Esophagus muscularis mucosa (tissue), 4 donors: ENCODE measurements at regions not wholly inside any gene's neighbourhood (a gene's known extent, or its start where the extent isn't known, plus 50 kb on each side); places are given as distances from the start of the nearest gene placed in this dataset.

ENCODE experiments used
- EP300 ChIP-seq: sonication (generic); formaldehyde crosslinking; IDR thresholded peaks from one replicate; pipeline ENCODE4 v1.6.1; 2017; ENCODE audit warnings: antibody characterized with exemption
- POLR2A ChIP-seq: fragments of 450-650 bp; IDR thresholded peaks from one replicate; pipeline ENCODE4 v1.6.1; 2017; ENCODE audit warnings: antibody characterized with exemption, moderate library complexity, mild to moderate bottlenecking, low read depth
- POLR2AphosphoS5 ChIP-seq, 2 donors: sonication (generic); formaldehyde crosslinking; IDR thresholded peaks; one replicate each; pipeline ENCODE4 v1.6.1; 2017; ENCODE audit warnings: antibody characterized with exemption in 2 of 2
- TF ChIP-seq, protein P1 (sequence below), 3 experiments: fragments of 200-600 bp in 2 of 3; fragments of 450-650 bp in 1 of 3; sonication (generic) in 2 of 3; IDR thresholded peaks; one replicate each; pipeline ENCODE4 v1.5.1; 2017 to 2019; ENCODE audit warnings: antibody characterized with exemption in 3 of 3, mild to moderate bottlenecking in 2 of 3, moderate library complexity in 1 of 3

DNA sequence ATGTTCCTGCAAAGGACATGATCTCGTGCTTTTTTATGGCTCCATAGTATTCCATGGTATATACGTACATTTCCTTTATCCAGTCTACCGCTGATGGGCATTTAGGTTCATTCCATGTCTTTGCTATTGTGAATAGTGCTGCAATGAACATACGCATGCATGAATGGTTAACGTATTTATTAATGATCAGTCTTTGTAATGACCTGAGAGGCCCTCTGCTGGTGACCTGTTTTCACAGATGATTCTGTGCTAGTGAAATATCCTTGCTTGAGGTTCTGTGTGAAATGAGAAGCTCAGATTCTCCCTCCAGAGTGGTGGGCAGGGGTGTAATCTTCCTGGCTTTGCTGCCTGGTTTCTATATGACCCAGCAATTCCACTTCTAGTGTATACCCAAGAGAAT, 160.2 kb upstream of the RASGRP1 start:
- TF ChIP-seq POLR2AphosphoS5 (IDR thresholded peaks at IDR 0.05) = no peak
- TF ChIP-seq, protein P1, sequence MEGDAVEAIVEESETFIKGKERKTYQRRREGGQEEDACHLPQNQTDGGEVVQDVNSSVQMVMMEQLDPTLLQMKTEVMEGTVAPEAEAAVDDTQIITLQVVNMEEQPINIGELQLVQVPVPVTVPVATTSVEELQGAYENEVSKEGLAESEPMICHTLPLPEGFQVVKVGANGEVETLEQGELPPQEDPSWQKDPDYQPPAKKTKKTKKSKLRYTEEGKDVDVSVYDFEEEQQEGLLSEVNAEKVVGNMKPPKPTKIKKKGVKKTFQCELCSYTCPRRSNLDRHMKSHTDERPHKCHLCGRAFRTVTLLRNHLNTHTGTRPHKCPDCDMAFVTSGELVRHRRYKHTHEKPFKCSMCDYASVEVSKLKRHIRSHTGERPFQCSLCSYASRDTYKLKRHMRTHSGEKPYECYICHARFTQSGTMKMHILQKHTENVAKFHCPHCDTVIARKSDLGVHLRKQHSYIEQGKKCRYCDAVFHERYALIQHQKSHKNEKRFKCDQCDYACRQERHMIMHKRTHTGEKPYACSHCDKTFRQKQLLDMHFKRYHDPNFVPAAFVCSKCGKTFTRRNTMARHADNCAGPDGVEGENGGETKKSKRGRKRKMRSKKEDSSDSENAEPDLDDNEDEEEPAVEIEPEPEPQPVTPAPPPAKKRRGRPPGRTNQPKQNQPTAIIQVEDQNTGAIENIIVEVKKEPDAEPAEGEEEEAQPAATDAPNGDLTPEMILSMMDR (IDR thresholded peaks at IDR 0.05) = no peak
- TF ChIP-seq EP300 = no peak
- TF ChIP-seq POLR2A = no peak
